ENCODE measurements at regions not wholly inside any gene's neighbourhood (a gene's known extent, or its start where the extent isn't known, plus 50 kb on each side); places are given as distances from the start of the nearest gene placed in this dataset.

GRCh38 chr15:26023231-26023630 is 160.1 kb upstream of the ATP10A start:
- H3F3A ChIP-seq (ENCODE audit: insufficient read depth, low read length, poor library complexity, severe bottlenecking) = no peaks in the 10 kb centered on the region
- H3K9me3 ChIP-seq (ENCODE audit: low read length) = no peaks in the 10 kb centered on the region
- no peak overlapping the region for H2AFZ ChIP-seq (ENCODE audit: low read depth, low read length)
- H3K4me2 ChIP-seq (ENCODE audit: low read length) = no peak overlapping the region
- H3K9me2 ChIP-seq (ENCODE audit: insufficient read depth, low read length) = no peaks in the 10 kb centered on the region
- no peaks in the 10 kb centered on the region for H3K79me2 ChIP-seq (replicated peaks; ENCODE audit: insufficient read depth, low read length)
- no peak overlapping the region for H3K27ac ChIP-seq (ENCODE audit: low read length)
- TF ChIP-seq, protein P1, sequence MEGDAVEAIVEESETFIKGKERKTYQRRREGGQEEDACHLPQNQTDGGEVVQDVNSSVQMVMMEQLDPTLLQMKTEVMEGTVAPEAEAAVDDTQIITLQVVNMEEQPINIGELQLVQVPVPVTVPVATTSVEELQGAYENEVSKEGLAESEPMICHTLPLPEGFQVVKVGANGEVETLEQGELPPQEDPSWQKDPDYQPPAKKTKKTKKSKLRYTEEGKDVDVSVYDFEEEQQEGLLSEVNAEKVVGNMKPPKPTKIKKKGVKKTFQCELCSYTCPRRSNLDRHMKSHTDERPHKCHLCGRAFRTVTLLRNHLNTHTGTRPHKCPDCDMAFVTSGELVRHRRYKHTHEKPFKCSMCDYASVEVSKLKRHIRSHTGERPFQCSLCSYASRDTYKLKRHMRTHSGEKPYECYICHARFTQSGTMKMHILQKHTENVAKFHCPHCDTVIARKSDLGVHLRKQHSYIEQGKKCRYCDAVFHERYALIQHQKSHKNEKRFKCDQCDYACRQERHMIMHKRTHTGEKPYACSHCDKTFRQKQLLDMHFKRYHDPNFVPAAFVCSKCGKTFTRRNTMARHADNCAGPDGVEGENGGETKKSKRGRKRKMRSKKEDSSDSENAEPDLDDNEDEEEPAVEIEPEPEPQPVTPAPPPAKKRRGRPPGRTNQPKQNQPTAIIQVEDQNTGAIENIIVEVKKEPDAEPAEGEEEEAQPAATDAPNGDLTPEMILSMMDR (IDR thresholded peaks at IDR 0.05; ENCODE audit: poor library complexity, severe bottlenecking) = no peak
- TF ChIP-seq TAF1 (IDR thresholded peaks at IDR 0.05; ENCODE audit: low read depth) (no peak), EZH2 (IDR thresholded peaks at IDR 0.05; ENCODE audit: borderline replicate concordance, insufficient read depth, low read length, poor library complexity, severe bottlenecking) (no peak), SMC3 (conservative IDR thresholded peaks at IDR 0.05; ENCODE audit: poor library complexity) (no peak), RAD21 (conservative IDR thresholded peaks at IDR 0.05) (no peak), MXI1 (conservative IDR thresholded peaks at IDR 0.05; ENCODE audit: poor library complexity, severe bottlenecking) (no peak), POLR2AphosphoS5 (IDR thresholded peaks at IDR 0.05) (no peak), EP300 (conservative IDR thresholded peaks at IDR 0.05; ENCODE audit: poor library complexity, severe bottlenecking) (no peak)
- TF ChIP-seq, protein P2, sequence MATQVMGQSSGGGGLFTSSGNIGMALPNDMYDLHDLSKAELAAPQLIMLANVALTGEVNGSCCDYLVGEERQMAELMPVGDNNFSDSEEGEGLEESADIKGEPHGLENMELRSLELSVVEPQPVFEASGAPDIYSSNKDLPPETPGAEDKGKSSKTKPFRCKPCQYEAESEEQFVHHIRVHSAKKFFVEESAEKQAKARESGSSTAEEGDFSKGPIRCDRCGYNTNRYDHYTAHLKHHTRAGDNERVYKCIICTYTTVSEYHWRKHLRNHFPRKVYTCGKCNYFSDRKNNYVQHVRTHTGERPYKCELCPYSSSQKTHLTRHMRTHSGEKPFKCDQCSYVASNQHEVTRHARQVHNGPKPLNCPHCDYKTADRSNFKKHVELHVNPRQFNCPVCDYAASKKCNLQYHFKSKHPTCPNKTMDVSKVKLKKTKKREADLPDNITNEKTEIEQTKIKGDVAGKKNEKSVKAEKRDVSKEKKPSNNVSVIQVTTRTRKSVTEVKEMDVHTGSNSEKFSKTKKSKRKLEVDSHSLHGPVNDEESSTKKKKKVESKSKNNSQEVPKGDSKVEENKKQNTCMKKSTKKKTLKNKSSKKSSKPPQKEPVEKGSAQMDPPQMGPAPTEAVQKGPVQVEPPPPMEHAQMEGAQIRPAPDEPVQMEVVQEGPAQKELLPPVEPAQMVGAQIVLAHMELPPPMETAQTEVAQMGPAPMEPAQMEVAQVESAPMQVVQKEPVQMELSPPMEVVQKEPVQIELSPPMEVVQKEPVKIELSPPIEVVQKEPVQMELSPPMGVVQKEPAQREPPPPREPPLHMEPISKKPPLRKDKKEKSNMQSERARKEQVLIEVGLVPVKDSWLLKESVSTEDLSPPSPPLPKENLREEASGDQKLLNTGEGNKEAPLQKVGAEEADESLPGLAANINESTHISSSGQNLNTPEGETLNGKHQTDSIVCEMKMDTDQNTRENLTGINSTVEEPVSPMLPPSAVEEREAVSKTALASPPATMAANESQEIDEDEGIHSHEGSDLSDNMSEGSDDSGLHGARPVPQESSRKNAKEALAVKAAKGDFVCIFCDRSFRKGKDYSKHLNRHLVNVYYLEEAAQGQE (IDR thresholded peaks at IDR 0.05; ENCODE audit: borderline replicate concordance) = no peak
- H3K27me3 ChIP-seq (ENCODE audit: insufficient read depth, low read depth, low read length) = no peaks in the 10 kb centered on the region
- no peak overlapping the region for H3K9ac ChIP-seq (ENCODE audit: low read length)
- H3K4me3 ChIP-seq (ENCODE audit: low read length) = no peak overlapping the region
- no peaks in the 10 kb centered on the region for H4K20me1 ChIP-seq (ENCODE audit: insufficient read depth)
- no peaks in the 10 kb centered on the region for H3K36me3 ChIP-seq (ENCODE audit: insufficient read depth, low read length)

GRCh38 chr15:26020871-26021270 is 157.7 kb upstream of the ATP10A start:
- Histone ChIP-seq H4K20me1 (ENCODE audit: insufficient read depth) (no peaks in the 10 kb centered on the region), H3F3A (ENCODE audit: insufficient read depth, low read length, poor library complexity, severe bottlenecking) (no peaks in the 10 kb centered on the region), H3K4me2 (ENCODE audit: low read length) (no peak overlapping the region), H3K79me2 (replicated peaks; ENCODE audit: insufficient read depth, low read length) (no peaks in the 10 kb centered on the region), H2AFZ (ENCODE audit: low read depth, low read length) (no peak overlapping the region), H3K27me3 (ENCODE audit: insufficient read depth, low read depth, low read length) (no peaks in the 10 kb centered on the region), H3K9me3 (ENCODE audit: low read length) (no peaks in the 10 kb centered on the region), H3K27ac (ENCODE audit: low read length) (no peak overlapping the region), H3K4me3 (ENCODE audit: low read length) (no peak overlapping the region), H3K9me2 (ENCODE audit: insufficient read depth, low read length) (no peaks in the 10 kb centered on the region), H3K36me3 (ENCODE audit: insufficient read depth, low read length) (no peaks in the 10 kb centered on the region), H3K9ac (ENCODE audit: low read length) (no peak overlapping the region)
- no peak for TF ChIP-seq MXI1 (conservative IDR thresholded peaks at IDR 0.05; ENCODE audit: poor library complexity, severe bottlenecking)
- TF ChIP-seq, protein P1 (IDR thresholded peaks at IDR 0.05; ENCODE audit: poor library complexity, severe bottlenecking) = no peak
- no peak for TF ChIP-seq RAD21 (conservative IDR thresholded peaks at IDR 0.05)
- TF ChIP-seq EP300 (conservative IDR thresholded peaks at IDR 0.05; ENCODE audit: poor library complexity, severe bottlenecking) = no peak
- no peak for TF ChIP-seq EZH2 (IDR thresholded peaks at IDR 0.05; ENCODE audit: borderline replicate concordance, insufficient read depth, low read length, poor library complexity, severe bottlenecking)
- TF ChIP-seq SMC3 (conservative IDR thresholded peaks at IDR 0.05; ENCODE audit: poor library complexity) = no peak
- no peak for TF ChIP-seq POLR2AphosphoS5 (IDR thresholded peaks at IDR 0.05)
- TF ChIP-seq, protein P2 (IDR thresholded peaks at IDR 0.05; ENCODE audit: borderline replicate concordance) = no peak
- TF ChIP-seq TAF1 (IDR thresholded peaks at IDR 0.05; ENCODE audit: low read depth) = no peak

All from neural cell (in vitro differentiated cells).